CD4-positive, alpha-beta T cell treated with Interleukin-17A for 1 hour (primary cell): ENCODE measurements at regions not wholly inside any gene's neighbourhood (a gene's known extent, or its start where the extent isn't known, plus 50 kb on each side); places are given as distances from the start of the nearest gene placed in this dataset.
A peak's percentile ranks its signal among the peaks of the same experiment; 100 is the strongest.

Experiments
- DNase-seq: peaks from one replicate; pipeline ENCODE4 v3.0.0-alpha.2; 2020

GRCh38 chrX:42725196-42725595 lies 52.8 kb downstream of the PPP1R2C start:
- DNase-seq: no peak

DNA sequence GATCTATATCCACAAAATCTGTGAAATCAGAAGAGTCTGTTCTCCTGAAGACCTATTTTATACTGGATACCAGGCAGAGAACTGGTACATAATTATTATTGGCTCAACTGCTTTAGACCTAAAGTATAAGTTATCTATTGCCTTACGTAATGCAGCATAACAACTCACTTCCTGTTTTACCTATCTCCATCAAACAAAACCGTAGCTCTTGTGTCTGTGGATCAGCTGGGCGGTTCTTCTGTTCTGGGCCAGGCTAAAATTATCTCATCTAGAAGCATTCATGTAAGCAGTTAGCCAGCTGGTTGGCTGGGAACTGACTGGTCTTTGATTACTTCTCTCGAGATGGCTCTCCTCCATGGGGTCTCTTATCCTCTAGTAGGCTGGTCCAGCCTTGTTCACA lies 57.8 kb downstream of the PPP1R2C start:
- DNase-seq: no peak

GRCh38 chrX:42715701-42716262 lies 62.2 kb downstream of the PPP1R2C start:
- DNase-seq: no peak

DNA sequence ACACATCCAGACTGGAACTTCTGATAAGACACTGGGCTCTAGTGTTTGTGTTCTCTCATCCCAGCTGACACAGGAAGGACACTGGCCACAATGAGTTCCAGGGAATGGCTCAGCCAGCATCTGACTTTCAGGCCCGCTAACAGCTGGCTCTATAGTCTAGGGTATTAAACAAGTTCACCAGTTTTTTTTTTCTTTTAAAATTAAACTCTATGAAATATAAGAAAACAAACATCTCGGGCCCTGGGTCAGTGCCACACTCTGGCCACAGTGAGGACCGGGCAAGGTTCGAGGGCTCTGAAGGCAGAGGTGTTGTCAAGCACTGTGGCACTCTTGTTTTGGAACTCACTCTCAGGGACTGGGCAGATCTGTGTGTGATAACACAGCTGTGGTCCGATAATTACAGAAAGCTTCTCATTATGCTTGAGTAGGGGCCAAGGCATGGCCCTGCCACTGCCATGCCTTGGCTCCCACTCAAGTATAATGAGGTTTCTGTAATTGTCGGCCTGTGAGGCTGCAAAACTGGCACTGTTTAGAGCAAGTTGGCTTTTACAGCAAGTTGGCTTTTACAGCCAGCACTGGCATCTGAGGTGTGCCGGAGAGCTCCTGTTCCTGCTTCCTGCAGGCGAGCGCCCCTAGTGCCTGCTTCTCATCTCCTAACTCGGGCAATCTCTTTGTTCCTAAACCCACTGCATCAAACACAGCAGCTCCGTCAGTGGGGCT lies 62.8 kb downstream of the PPP1R2C start:
- peak; percentile 40 for DNase-seq

DNA sequence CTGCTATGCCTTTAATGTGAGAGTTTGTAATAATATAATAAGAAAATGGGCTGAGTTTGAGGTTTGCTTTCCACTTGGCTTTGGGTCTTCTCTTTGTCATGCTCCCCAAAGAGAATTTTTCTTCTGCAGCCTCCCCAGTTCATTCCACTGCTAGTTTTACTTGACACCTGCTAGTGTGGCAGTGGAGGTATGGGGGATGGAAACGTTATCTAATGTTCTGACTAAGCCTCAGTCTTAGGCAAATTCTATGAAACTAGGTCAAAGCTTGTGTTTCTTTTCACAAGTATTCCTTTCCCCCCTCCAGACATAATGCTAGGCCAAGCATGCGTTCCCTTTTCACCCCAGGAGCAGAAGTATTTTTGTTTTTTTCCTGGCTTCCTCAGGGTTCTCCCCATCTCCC lies 67.5 kb downstream of the PPP1R2C start:
- DNase-seq: no peak

DNA sequence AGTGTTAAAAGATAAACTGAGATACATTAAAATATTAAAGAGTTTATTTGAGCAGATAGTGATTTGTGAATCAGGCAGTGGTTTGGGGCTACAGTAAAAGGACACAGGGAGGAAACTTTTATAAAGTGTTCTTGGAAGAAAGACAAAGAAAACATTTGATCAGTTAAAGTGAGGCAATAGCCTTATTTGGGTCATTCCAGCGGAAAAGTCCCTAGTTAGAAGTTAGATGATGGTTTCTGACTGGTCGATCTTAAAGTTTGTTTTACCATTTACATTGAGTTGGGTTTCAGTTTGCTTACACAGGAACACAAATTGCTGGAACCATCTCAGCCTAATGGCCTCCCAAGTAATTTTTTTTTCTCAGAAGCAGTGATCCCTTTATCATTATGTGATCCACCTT lies 69.7 kb downstream of the PPP1R2C start:
- DNase-seq: no peak

GRCh38 chrX:42707742-42708141 lies 70.2 kb downstream of the PPP1R2C start:
- DNase-seq: no peak

GRCh38 chrX:42704454-42704853 lies 73.5 kb downstream of the PPP1R2C start:
- DNase-seq: no peak

DNA sequence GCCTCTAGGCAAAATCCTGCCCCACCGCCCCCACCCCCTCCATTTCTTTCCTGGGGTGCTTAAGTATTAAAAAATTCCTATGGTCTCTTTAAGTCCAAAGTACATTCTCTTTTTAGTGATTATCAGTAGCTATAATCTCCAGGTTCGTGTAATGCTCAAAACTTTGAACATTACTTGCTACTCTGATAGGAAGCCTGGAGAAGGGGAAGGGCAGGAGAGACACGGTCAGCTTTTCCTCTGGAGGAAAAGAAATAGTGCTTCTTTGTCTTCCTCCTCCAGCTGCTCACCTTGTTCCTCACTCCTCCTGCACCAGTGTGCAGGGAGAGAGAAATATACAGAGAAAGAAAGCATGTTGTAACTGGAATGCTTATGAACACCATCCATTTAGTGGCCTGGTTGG lies 80.4 kb downstream of the PPP1R2C start:
- DNase-seq: no peak

GRCh38 chrX:42696536-42697124 lies 81.3 kb downstream of the PPP1R2C start:
- DNase-seq: no peak

GRCh38 chrX:42695800-42696358 lies 82.1 kb downstream of the PPP1R2C start:
- no peak for DNase-seq

- DNase-seq: no peak
Measured at GRCh38 chrX:42694260-42694815, 83.6 kb downstream of the PPP1R2C start.

- DNase-seq: no peak
Measured at GRCh38 chrX:42691196-42691595, 86.8 kb downstream of the PPP1R2C start.

- DNase-seq: no peak
Measured at GRCh38 chrX:42686706-42687105, 91.3 kb downstream of the PPP1R2C start.

- DNase-seq: no peak
Measured at GRCh38 chrX:42686296-42686695, 91.7 kb downstream of the PPP1R2C start.

DNA sequence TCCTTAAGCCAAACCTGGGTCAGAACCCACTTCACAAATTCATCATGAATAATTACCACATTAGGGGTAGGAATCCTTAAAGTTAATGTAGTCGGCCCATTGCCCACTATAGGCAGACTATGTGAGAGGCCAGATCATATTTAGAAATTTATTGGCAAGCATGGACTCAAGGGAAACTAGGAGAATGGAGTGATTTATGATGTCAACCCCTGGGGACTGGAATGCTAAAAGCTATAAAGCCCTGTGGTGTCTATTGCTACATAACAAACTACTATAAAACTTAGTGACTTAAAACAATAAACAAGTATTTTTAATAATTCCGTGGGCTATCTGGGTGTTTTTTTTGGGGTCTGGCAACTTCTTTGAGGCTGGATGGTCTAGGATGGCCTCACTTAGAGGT lies 93.9 kb downstream of the PPP1R2C start:
- DNase-seq: no peak

DNA sequence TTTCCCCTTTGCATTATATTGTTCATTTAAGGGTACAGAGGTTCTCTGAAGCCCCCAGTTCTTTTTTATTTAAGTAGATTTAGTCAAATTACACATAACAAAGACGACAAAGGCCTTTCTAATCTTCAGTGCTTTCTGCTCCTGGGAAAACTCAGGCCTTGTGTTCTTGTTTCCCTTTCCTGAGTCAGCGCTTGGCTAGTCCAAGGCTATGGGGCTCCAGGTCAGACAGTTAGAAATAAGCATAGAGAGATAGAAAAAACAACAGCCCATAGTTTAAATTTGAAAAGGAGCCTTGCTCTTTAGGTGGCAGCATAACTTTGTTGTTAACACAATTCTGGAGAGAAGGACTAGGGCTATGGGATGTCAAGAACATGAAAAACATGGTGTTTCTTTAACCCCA lies 97.3 kb downstream of the PPP1R2C start:
- no peak for DNase-seq

DNA sequence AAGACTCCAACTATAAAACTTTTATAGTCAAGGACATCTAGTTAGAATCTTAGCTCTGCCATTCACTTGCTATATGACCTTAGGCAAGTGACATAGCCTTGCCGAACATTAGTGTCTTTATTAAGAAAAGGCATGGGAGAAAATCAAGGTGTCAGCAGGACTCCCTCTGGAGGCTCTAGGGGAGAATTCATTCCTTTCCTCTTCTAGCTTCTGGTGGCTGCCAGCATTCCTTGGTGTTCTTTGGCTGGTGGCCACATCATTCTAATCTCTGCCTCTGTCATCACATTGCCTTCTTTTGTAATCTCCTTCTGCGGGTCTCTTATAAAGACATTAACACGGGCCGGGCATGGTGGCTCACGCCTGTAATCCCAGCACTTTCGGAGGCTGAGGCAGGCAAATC lies 99.8 kb downstream of the PPP1R2C start:
- no peak for DNase-seq

DNA sequence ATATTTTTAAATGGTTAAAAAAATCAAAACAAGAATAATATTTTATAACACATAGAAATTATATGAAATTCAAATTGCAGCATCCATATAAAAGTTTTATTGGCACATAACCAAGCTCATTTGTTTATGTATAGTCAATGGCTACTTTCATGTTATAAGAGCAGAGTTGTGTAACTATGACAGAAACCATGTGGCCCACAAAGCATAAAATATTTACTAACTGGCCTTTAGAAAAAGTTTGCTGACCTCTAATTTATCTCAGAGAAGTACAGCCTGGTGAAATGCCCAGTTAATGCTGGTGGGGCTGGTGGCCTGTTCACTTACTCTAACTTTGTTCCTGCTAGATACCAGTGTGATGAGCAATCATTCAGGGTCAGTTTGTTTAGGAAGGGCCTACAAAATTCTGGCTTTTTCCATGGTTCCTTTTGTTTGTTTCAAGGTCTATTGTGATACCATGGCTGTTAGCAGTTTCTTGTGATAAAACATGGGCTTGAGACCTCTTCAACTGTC lies 104.6 kb downstream of the PPP1R2C start:
- DNase-seq: no peak

DNA sequence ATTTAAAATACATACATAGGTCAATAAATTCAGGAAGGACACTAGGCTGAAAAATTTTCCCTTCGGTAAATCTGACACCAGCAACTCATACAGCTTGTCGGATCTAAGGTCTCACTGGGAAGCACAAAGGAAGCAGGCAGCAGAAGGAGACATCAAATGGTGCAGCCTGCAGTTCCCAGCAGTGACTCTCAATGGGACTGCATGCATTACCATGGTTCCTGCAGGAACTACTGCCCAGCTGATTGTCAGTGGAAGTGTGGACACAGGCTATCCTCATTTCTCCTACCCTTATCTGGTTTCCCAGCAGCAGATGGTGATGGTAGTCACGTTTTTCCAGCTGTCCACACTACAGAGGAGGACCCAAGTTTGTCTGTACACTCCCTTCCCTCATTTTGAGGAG lies 113.3 kb downstream of the PPP1R2C start:
- DNase-seq: no peak

DNA sequence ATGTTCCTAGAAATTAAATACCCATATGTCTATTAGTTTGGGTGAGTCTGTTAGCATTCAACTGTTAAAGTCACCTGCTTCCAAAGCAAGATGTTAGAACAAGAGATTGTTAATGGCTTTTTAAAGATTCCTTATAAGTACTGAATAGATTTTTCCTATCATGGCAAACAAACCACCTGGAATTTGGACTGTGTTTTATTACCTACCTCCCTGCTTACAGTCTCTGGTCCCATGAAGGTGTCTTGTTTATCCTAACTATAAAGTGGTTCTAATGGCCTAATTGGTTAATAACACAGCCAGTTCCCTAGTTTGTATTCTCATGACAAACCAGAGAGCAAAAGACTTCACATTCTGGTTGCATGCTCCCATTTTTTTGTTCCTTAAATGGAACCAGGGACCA lies 149.5 kb downstream of the PPP1R2C start:
- no peak for DNase-seq

DNA sequence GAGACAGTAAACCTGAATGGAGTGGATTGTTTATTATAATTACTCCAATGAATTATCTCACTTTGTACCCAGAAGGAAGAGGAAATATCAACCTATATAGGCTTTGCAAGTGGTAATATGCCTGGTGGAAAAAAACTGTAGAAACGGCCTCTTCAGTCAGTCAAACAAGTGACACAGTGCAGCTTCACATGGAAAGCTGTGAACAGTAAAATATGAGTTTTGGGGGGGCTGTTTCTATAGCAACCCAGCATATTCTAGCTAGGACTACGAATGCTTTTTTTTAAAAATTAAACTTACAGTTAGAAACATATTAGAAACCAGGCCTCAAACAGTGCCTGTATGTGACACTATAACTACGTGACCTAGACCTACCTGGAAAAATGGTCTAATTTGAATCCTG lies 150.1 kb downstream of the PPP1R2C start:
- no peak for DNase-seq

GRCh38 chrX:42624524-42624923 lies 153.4 kb downstream of the PPP1R2C start:
- no peak for DNase-seq

GRCh38 chrX:42619068-42619467 lies 158.9 kb downstream of the PPP1R2C start:
- no peak for DNase-seq
